Mesendoderm (in vitro differentiated cells): ENCODE measurements at regions not wholly inside any gene's neighbourhood (a gene's known extent, or its start where the extent isn't known, plus 50 kb on each side); places are given as distances from the start of the nearest gene placed in this dataset.

ENCODE experiments used
- DNase-seq: peaks from one replicate; pipeline ENCODE4 v3.0.0; 2013
- H2AK5ac ChIP-seq: 2 replicates; pipeline ENCODE4 v1.6.1; 2013; ENCODE audit warnings: low read length, inconsistent platforms
- H2BK120ac ChIP-seq: 2 replicates; pipeline ENCODE4 v1.6.1; 2013; ENCODE audit warnings: low read depth, mild to moderate bottlenecking, low read length, moderate library complexity, mixed read lengths
- H2BK15ac ChIP-seq: replicated peaks from 2 replicates; pipeline ENCODE4 v1.6.1; 2013; ENCODE audit warnings: low read depth, mild to moderate bottlenecking, moderate library complexity
- H2BK5ac ChIP-seq: 2 replicates; pipeline ENCODE4 v1.6.1; 2013; ENCODE audit warnings: low read length, inconsistent platforms
- H3K18ac ChIP-seq: 2 replicates; pipeline ENCODE4 v1.6.1; 2013; ENCODE audit warnings: mild to moderate bottlenecking, low read length, mixed read lengths
- H3K23ac ChIP-seq: one replicate; pipeline ENCODE4 v1.6.1; 2013; ENCODE audit warnings: low read length
- H3K27ac ChIP-seq: 2 replicates; pipeline ENCODE4 v1.5.1; 2013; ENCODE audit warnings: low read depth, mild to moderate bottlenecking, inconsistent platforms, low read length, moderate library complexity
- H3K27me3 ChIP-seq: 2 replicates; pipeline ENCODE4 v1.6.1; 2013; ENCODE audit warnings: low read length, control low read depth, mild to moderate bottlenecking, inconsistent platforms; ENCODE audit not compliant: insufficient read depth, poor library complexity
- H3K36me3 ChIP-seq: 2 replicates; pipeline ENCODE4 v1.6.1; 2013; ENCODE audit warnings: low read length, inconsistent platforms; ENCODE audit not compliant: control insufficient read depth, insufficient read depth
- H3K4ac ChIP-seq: one replicate; pipeline ENCODE4 v1.6.1; 2013; ENCODE audit warnings: low read depth, mild to moderate bottlenecking, low read length, moderate library complexity
- H3K4me1 ChIP-seq: 2 replicates; pipeline ENCODE4 v1.6.1; 2013; ENCODE audit warnings: low read depth, low read length, inconsistent platforms; ENCODE audit not compliant: control insufficient read depth
- H3K4me2 ChIP-seq: 2 replicates; pipeline ENCODE4 v1.6.1; 2013; ENCODE audit warnings: low read length
- H3K4me3 ChIP-seq: 2 replicates; pipeline ENCODE4 v1.5.1; 2013; ENCODE audit warnings: mild to moderate bottlenecking, low read length
- H3K56ac ChIP-seq: one replicate; pipeline ENCODE4 v1.6.1; 2013; ENCODE audit warnings: low read length
- H3K79me1 ChIP-seq: 2 replicates; pipeline ENCODE4 v1.6.1; 2013; ENCODE audit warnings: low read length, inconsistent platforms
- H3K79me2 ChIP-seq: 2 replicates; pipeline ENCODE4 v1.6.1; 2013; ENCODE audit warnings: mild to moderate bottlenecking, low read length; ENCODE audit not compliant: control insufficient read depth, insufficient read depth
- H3K9ac ChIP-seq: 2 replicates; pipeline ENCODE4 v1.6.1; 2013; ENCODE audit warnings: low read length, inconsistent platforms
- H4K5ac ChIP-seq: one replicate; pipeline ENCODE4 v1.6.1; 2013; ENCODE audit warnings: low read length
- H4K8ac ChIP-seq: one replicate; pipeline ENCODE4 v1.6.1; 2013; ENCODE audit warnings: low read depth, mild to moderate bottlenecking, control low read depth, low read length, moderate library complexity
- WGBS: extraction: QIAGEN DNeasy Blood & Tissue Kit; methylation state at CpG from one replicate; pipeline ENCODE4 v1.1.7; 2013; ENCODE audit warnings: low lambda C conversion rate, missing lambda C conversion rate; ENCODE audit not compliant: insufficient coverage; ENCODE audit errors: extremely low coverage; 5-methylcytosine and 5-hydroxymethylcytosine counted together

GRCh38 chr13:88066847-88067246 is 395.7 kb downstream of the SLITRK5 start:
- Histone ChIP-seq H3K27me3 (no peaks in the 10 kb centered on the region), H3K79me2 (no peaks in the 10 kb centered on the region), H3K36me3 (no peaks in the 10 kb centered on the region), H4K5ac (no peak overlapping the region), H3K18ac (no peak overlapping the region), H3K4me1 (no peaks in the 10 kb centered on the region), H3K56ac (no peak overlapping the region), H3K79me1 (no peaks in the 10 kb centered on the region), H3K4me2 (no peak overlapping the region), H2BK5ac (no peak overlapping the region), H4K8ac (no peak overlapping the region), H2BK120ac (no peak overlapping the region), H3K4ac (no peak overlapping the region), H2BK15ac (no peak overlapping the region), H2AK5ac (no peak overlapping the region), H3K27ac (no peak overlapping the region), H3K23ac (no peak overlapping the region), H3K4me3 (no peak overlapping the region), H3K9ac (no peak overlapping the region)
- WGBS: no CpG with 5 or more reads among the region's 2 CpGs
- DNase-seq: no peak

GRCh38 chr13:88068316-88068715 is 397.1 kb downstream of the SLITRK5 start:
- no peak overlapping the region for H3K4ac ChIP-seq
- no peak overlapping the region for H3K18ac ChIP-seq
- no CpG with 5 or more reads among the region's 1 CpG for WGBS
- no peak overlapping the region for H2AK5ac ChIP-seq
- no peak overlapping the region for H2BK120ac ChIP-seq
- H3K79me2 ChIP-seq: no peaks in the 10 kb centered on the region
- no peak overlapping the region for H2BK5ac ChIP-seq
- H3K9ac ChIP-seq: no peak overlapping the region
- DNase-seq: no peak
- no peak overlapping the region for H3K4me2 ChIP-seq
- no peak overlapping the region for H3K56ac ChIP-seq
- no peaks in the 10 kb centered on the region for H3K79me1 ChIP-seq
- no peak overlapping the region for H3K23ac ChIP-seq
- no peak overlapping the region for H4K8ac ChIP-seq
- no peak overlapping the region for H2BK15ac ChIP-seq
- no peak overlapping the region for H3K27ac ChIP-seq
- no peak overlapping the region for H3K4me3 ChIP-seq
- no peaks in the 10 kb centered on the region for H3K4me1 ChIP-seq
- H3K27me3 ChIP-seq: no peaks in the 10 kb centered on the region
- H4K5ac ChIP-seq: no peak overlapping the region
- no peaks in the 10 kb centered on the region for H3K36me3 ChIP-seq

GRCh38 chr13:88068975-88069374 is 397.8 kb downstream of the SLITRK5 start:
- no peak overlapping the region for H3K9ac ChIP-seq
- H3K27me3 ChIP-seq: no peaks in the 10 kb centered on the region
- no peak overlapping the region for H3K18ac ChIP-seq
- H3K4ac ChIP-seq: no peak overlapping the region
- H3K79me1 ChIP-seq: no peaks in the 10 kb centered on the region
- no peak overlapping the region for H4K5ac ChIP-seq
- no peaks in the 10 kb centered on the region for H3K36me3 ChIP-seq
- H2BK5ac ChIP-seq: no peak overlapping the region
- H2BK15ac ChIP-seq: no peak overlapping the region
- no peak overlapping the region for H2BK120ac ChIP-seq
- no peak overlapping the region for H3K4me3 ChIP-seq
- no peak overlapping the region for H3K23ac ChIP-seq
- peak; percentile 76 for DNase-seq
- no peaks in the 10 kb centered on the region for H3K79me2 ChIP-seq
- no peak overlapping the region for H2AK5ac ChIP-seq
- H3K4me2 ChIP-seq: no peak overlapping the region
- no peak overlapping the region for H3K27ac ChIP-seq
- H3K56ac ChIP-seq: no peak overlapping the region
- WGBS: no CpG with 5 or more reads among the region's 11 CpGs
- no peak overlapping the region for H4K8ac ChIP-seq
- no peaks in the 10 kb centered on the region for H3K4me1 ChIP-seq

- Histone ChIP-seq H3K56ac (no peak overlapping the region), H3K4me3 (no peak overlapping the region), H2BK15ac (no peak overlapping the region), H3K27ac (no peak overlapping the region), H3K79me1 (no peaks in the 10 kb centered on the region), H4K8ac (no peak overlapping the region), H3K4me1 (no peaks in the 10 kb centered on the region), H4K5ac (no peak overlapping the region), H3K4me2 (no peak overlapping the region), H3K9ac (no peak overlapping the region), H3K36me3 (no peaks in the 10 kb centered on the region), H3K79me2 (no peaks in the 10 kb centered on the region), H3K18ac (no peak overlapping the region), H3K27me3 (no peaks in the 10 kb centered on the region), H2AK5ac (no peak overlapping the region), H2BK5ac (no peak overlapping the region), H3K4ac (no peak overlapping the region), H3K23ac (no peak overlapping the region), H2BK120ac (no peak overlapping the region)
- DNase-seq: no peak
- no CpG with 5 or more reads among the region's 1 CpG for WGBS
Measured at GRCh38 chr13:88071371-88071770, 400.2 kb downstream of the SLITRK5 start.

GRCh38 chr13:88074794-88075510 is 403.8 kb downstream of the SLITRK5 start:
- no peak for DNase-seq
- H3K4me2 ChIP-seq: no peak overlapping the region
- H3K9ac ChIP-seq: no peak overlapping the region
- no peak overlapping the region for H3K4me3 ChIP-seq
- no peaks in the 10 kb centered on the region for H3K79me2 ChIP-seq
- no peak overlapping the region for H2BK15ac ChIP-seq
- H3K27me3 ChIP-seq: no peaks in the 10 kb centered on the region
- no peak overlapping the region for H4K8ac ChIP-seq
- no peak overlapping the region for H3K27ac ChIP-seq
- no peak overlapping the region for H3K18ac ChIP-seq
- no peaks in the 10 kb centered on the region for H3K36me3 ChIP-seq
- H3K4ac ChIP-seq: no peak overlapping the region
- H3K23ac ChIP-seq: no peak overlapping the region
- no peaks in the 10 kb centered on the region for H3K79me1 ChIP-seq
- H2BK5ac ChIP-seq: no peak overlapping the region
- H2AK5ac ChIP-seq: no peak overlapping the region
- no peak overlapping the region for H2BK120ac ChIP-seq
- no peak overlapping the region for H3K56ac ChIP-seq
- 100% methylated on average over 1 of the region's 5 CpGs for WGBS
- no peaks in the 10 kb centered on the region for H3K4me1 ChIP-seq
- no peak overlapping the region for H4K5ac ChIP-seq

- Histone ChIP-seq H2AK5ac (no peak overlapping the region), H3K18ac (no peak overlapping the region), H3K4me2 (no peak overlapping the region), H2BK15ac (no peak overlapping the region), H3K23ac (no peak overlapping the region), H2BK5ac (no peak overlapping the region), H3K27me3 (no peaks in the 10 kb centered on the region), H3K4me3 (no peak overlapping the region), H4K5ac (no peak overlapping the region), H3K36me3 (no peaks in the 10 kb centered on the region), H3K79me1 (no peaks in the 10 kb centered on the region), H3K27ac (no peak overlapping the region), H2BK120ac (no peak overlapping the region), H3K79me2 (no peaks in the 10 kb centered on the region), H3K9ac (no peak overlapping the region), H3K4me1 (no peaks in the 10 kb centered on the region), H4K8ac (no peak overlapping the region), H3K4ac (no peak overlapping the region), H3K56ac (no peak overlapping the region)
- DNase-seq: no peak
Measured at GRCh38 chr13:88085036-88085435, 413.9 kb downstream of the SLITRK5 start.
